GM13977 (cell line): ENCODE measurements at regions not wholly inside any gene's neighbourhood (a gene's known extent, or its start where the extent isn't known, plus 50 kb on each side); places are given as distances from the start of the nearest gene placed in this dataset.
"Not testable (repeated sequence)": the region's sequence is repeated elsewhere in the genome, so short reads cannot be mapped to it uniquely, and the experiment has no call there.

Experiments used
- DNase-seq: peaks from one replicate; pipeline ENCODE4 v3.0.0; 2012; ENCODE audit warnings: low spot score
- in situ Hi-C: fragments of 300-500 bp; cut with MboI; formaldehyde crosslinking; loops from one replicate; pipeline ENCODE4 v1.12.0; 2022; ENCODE audit warnings: low sequenced_read_pairs, low pct_unique_long_range_greater_than_20kb, mixed read lengths, inconsistent platforms; ENCODE audit not compliant: unreplicated experiment
- TF ChIP-seq, protein P1 (sequence below): IDR thresholded peaks from 2 replicates; pipeline ENCODE4 v1.5.1; 2012; ENCODE audit warnings: mild to moderate bottlenecking, control low read depth; ENCODE audit not compliant: insufficient read depth; ENCODE audit errors: extremely low read depth, missing control alignments

GRCh38 chr6:82484737-82485626, 121.4 kb downstream of the TPBG start:
- TF ChIP-seq, protein P1, sequence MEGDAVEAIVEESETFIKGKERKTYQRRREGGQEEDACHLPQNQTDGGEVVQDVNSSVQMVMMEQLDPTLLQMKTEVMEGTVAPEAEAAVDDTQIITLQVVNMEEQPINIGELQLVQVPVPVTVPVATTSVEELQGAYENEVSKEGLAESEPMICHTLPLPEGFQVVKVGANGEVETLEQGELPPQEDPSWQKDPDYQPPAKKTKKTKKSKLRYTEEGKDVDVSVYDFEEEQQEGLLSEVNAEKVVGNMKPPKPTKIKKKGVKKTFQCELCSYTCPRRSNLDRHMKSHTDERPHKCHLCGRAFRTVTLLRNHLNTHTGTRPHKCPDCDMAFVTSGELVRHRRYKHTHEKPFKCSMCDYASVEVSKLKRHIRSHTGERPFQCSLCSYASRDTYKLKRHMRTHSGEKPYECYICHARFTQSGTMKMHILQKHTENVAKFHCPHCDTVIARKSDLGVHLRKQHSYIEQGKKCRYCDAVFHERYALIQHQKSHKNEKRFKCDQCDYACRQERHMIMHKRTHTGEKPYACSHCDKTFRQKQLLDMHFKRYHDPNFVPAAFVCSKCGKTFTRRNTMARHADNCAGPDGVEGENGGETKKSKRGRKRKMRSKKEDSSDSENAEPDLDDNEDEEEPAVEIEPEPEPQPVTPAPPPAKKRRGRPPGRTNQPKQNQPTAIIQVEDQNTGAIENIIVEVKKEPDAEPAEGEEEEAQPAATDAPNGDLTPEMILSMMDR = no peak
- no peak for DNase-seq
- in situ Hi-C loops = no loop called here

GRCh38 chr6:82487895-82488294, 124.3 kb downstream of the TPBG start:
- TF ChIP-seq, protein P1 = no peak
- DNase-seq = no peak
- in situ Hi-C loops = no loop called here

DNA sequence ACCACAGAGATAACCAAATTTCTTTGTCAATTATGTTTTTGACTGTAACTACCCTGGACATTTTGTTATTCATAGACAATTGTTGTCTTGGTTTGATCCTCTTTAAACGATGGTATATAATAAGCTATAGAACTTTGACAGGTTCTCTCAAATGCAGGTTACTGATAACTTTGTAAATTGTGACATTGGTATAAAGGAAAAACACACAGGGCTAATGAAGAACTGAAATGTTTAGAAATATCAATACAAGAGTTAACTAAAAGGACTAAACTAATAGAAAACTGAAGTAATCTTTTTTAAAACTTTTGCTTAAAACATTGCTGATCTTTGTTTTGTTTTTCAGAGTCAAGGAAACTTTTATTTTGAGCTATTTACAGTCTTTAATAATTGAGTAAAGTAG, 124.8 kb downstream of the TPBG start:
- TF ChIP-seq, protein P1 = no peak
- DNase-seq = no peak
- in situ Hi-C loops = no loop called here

GRCh38 chr6:82492134-82492533, 128.5 kb downstream of the TPBG start:
- in situ Hi-C loops = no loop called here

GRCh38 chr6:82493467-82493866, 129.8 kb downstream of the TPBG start:
- in situ Hi-C loops = no loop called here
- TF ChIP-seq, protein P1 = no peak
- DNase-seq = no peak

More at GRCh38 chr6:82492134-82492533, 128.5 kb downstream of the TPBG start:
- TF ChIP-seq, protein P1 = no peak
- DNase-seq = no peak

- in situ Hi-C loops = no loop called here
- TF ChIP-seq, protein P1 = no peak
- no peak for DNase-seq
Observed at GRCh38 chr6:82494367-82494766, 130.8 kb downstream of the TPBG start.

- DNase-seq, in situ Hi-C loops: not testable (repeated sequence)
Observed at GRCh38 chr6:82501901-82502300, 138.3 kb downstream of the TPBG start.
